ENCODE measurements at regions not wholly inside any gene's neighbourhood (a gene's known extent, or its start where the extent isn't known, plus 50 kb on each side); places are given as distances from the start of the nearest gene placed in this dataset.

DNA sequence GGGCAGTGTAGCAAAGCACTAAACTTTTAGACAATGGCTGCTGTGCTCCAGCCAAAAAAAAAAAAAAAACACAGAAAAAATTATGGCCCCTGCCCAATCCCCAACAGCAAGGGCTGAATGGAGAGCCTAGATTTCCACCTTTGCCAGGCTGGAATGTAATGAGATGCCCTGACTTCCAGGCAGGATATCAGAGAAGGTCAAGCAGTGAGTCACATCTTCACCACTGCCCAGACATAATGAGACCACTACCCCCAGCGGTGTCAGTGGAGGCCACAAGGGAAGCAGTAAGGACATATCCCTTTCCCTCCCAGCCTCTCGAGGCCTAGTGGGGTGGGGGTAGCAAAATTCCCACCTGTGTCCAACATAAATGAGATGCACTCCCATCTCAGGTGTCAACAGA lies 216.3 kb upstream of the LEF1 start:
- Histone ChIP-seq H3K36me3 (no peaks in the 10 kb centered on the region), H3K27me3 (peaks cover 0 to 6% (median 0%) of the 10 kb centered on the region in 4 donors), H3K4me1 (no peaks in the 10 kb centered on the region), H3K4me3 (no peak overlapping the region), H3K27ac (replicated peaks in 1 of 4) (no peak overlapping the region), H3K9me3 (no peaks in the 10 kb centered on the region)
- intact Hi-C loops (cut with DNase I), result no loop called here
- WGBS, result 100% methylated on average over 1 of the region's 2 CpGs
- peak; percentile 57 for DNase-seq (ENCODE audit: extremely low spot score)
- TF ChIP-seq POLR2A (IDR thresholded peaks at IDR 0.05; ENCODE audit: low read depth), result no peak
- TF ChIP-seq, protein P1, sequence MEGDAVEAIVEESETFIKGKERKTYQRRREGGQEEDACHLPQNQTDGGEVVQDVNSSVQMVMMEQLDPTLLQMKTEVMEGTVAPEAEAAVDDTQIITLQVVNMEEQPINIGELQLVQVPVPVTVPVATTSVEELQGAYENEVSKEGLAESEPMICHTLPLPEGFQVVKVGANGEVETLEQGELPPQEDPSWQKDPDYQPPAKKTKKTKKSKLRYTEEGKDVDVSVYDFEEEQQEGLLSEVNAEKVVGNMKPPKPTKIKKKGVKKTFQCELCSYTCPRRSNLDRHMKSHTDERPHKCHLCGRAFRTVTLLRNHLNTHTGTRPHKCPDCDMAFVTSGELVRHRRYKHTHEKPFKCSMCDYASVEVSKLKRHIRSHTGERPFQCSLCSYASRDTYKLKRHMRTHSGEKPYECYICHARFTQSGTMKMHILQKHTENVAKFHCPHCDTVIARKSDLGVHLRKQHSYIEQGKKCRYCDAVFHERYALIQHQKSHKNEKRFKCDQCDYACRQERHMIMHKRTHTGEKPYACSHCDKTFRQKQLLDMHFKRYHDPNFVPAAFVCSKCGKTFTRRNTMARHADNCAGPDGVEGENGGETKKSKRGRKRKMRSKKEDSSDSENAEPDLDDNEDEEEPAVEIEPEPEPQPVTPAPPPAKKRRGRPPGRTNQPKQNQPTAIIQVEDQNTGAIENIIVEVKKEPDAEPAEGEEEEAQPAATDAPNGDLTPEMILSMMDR (IDR thresholded peaks at IDR 0.05), result no peak
- TF ChIP-seq POLR2AphosphoS5 (IDR thresholded peaks at IDR 0.05), result no peak
- no peak for TF ChIP-seq EP300 (IDR thresholded peaks at IDR 0.05)

DNA sequence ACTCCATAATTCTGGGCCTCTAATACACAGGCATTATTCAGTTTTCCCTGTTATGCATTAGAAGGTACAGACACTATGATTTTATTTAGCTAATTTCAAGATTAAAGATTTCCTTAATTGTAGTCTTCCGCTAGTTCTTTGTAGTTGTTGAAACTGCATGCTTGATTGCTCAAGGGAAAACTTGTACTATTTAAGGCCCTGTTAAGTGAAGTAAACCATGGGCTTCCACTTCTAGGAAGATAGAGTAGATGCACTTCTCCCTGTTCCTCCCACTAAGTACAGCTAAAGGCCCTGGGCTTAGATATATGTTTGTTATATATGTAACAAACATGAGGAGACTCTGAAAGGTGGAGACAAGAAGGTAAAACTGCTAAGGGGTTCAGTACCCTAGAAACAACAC lies 215.8 kb upstream of the LEF1 start:
- no peak for DNase-seq (ENCODE audit: extremely low spot score)
- H3K27ac ChIP-seq (replicated peaks in 1 of 4), result no peak overlapping the region
- H3K4me1 ChIP-seq, result no peaks in the 10 kb centered on the region
- intact Hi-C loops (cut with DNase I), result no loop called here
- 84% methylated on average over 1 of the region's 1 CpG for WGBS
- TF ChIP-seq POLR2AphosphoS5 (IDR thresholded peaks at IDR 0.05) (no peak), POLR2A (IDR thresholded peaks at IDR 0.05; ENCODE audit: low read depth) (no peak), EP300 (IDR thresholded peaks at IDR 0.05) (no peak)
- TF ChIP-seq, protein P1 (IDR thresholded peaks at IDR 0.05), result no peak
- no peak overlapping the region for H3K4me3 ChIP-seq
- H3K27me3 ChIP-seq, result peaks cover 0 to 6% (median 0%) of the 10 kb centered on the region in 4 donors
- H3K9me3 ChIP-seq, result no peaks in the 10 kb centered on the region
- no peaks in the 10 kb centered on the region for H3K36me3 ChIP-seq

DNA sequence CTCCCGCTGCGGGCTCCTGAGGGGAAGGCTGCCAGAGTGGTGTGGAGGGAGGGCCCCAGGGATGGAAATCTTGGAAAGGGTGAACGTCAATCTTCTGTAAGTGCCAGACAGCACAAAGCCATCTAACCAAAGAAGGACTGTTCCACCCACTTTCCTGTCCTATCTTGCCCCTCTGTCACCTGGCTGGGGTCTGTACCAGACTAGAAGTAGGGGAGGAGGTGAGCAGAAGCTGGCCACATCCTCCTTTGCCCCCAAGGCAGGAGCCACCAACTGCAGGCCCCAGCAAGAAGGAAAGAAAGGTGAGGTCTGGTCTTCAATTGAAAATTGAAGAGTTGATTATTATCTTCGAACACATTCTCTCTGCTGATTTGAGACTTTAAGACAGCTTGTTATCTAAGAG lies 214.4 kb upstream of the LEF1 start:
- H3K4me3 ChIP-seq, result no peak overlapping the region
- no peaks in the 10 kb centered on the region for H3K9me3 ChIP-seq
- no peaks in the 10 kb centered on the region for H3K36me3 ChIP-seq
- H3K4me1 ChIP-seq, result no peaks in the 10 kb centered on the region
- H3K27ac ChIP-seq (replicated peaks in 1 of 4), result no peak overlapping the region
- peaks cover 0 to 6% (median 0%) of the 10 kb centered on the region in 4 donors for H3K27me3 ChIP-seq
- WGBS, result 83% methylated on average over 4 of the region's 4 CpGs
- TF ChIP-seq, protein P1 (IDR thresholded peaks at IDR 0.05), result no peak
- no peak for TF ChIP-seq POLR2A (IDR thresholded peaks at IDR 0.05; ENCODE audit: low read depth)
- TF ChIP-seq EP300 (IDR thresholded peaks at IDR 0.05), result no peak
- no peak for TF ChIP-seq POLR2AphosphoS5 (IDR thresholded peaks at IDR 0.05)
- intact Hi-C loops (cut with DNase I), result no loop called here
- peak; percentile 68 for DNase-seq (ENCODE audit: extremely low spot score)

DNA sequence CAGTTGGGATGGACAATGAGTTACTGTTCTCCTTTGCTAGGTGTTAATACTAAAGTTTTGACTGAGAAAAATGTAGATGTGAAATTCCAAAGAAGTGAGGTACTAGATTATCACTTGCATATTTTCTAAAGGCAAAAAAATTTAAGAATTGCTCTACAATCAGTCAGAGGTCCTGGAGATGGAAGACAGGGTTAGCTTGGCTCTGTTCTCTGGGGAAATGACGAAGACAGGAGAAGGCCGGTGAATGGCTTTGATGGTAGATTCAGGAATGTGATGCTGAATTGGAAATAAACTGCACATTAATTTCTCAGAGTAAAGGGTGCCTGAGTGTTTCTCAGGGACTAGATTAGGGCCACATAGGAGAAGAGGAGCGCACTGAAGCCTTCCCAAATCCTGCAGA lies 214.0 kb upstream of the LEF1 start:
- no peak for TF ChIP-seq POLR2AphosphoS5 (IDR thresholded peaks at IDR 0.05)
- no peak for TF ChIP-seq POLR2A (IDR thresholded peaks at IDR 0.05; ENCODE audit: low read depth)
- TF ChIP-seq EP300 (IDR thresholded peaks at IDR 0.05), result no peak
- TF ChIP-seq, protein P1 (IDR thresholded peaks at IDR 0.05), result no peak
- no peak for DNase-seq (ENCODE audit: extremely low spot score)
- Histone ChIP-seq H3K36me3 (no peaks in the 10 kb centered on the region), H3K4me3 (no peak overlapping the region), H3K27me3 (peaks cover 0 to 6% (median 0%) of the 10 kb centered on the region in 4 donors), H3K27ac (replicated peaks in 1 of 4) (no peak overlapping the region), H3K4me1 (no peaks in the 10 kb centered on the region), H3K9me3 (no peaks in the 10 kb centered on the region)
- intact Hi-C loops (cut with DNase I), result no loop called here
- 77% methylated on average over 3 of the region's 3 CpGs for WGBS

DNA sequence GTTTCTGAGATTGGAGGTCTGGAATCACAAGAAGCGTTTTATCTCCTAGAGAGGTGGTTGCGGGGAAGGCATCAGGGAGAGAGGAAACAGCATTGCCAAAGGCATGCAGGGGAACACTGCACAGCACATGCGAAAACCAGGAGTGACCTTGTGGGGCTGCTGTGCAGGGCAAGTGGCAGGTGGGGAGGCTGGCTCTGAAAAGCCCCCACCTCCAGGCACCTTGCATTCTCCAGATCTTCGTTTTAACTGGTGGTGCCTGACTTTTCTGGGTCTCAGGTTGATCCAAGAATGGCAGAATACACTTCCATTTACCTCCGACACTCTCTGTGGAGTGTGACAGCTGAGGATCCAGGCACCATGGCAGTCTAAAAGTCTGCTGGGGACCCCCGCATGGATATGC lies 209.4 kb upstream of the LEF1 start:
- H3K4me1 ChIP-seq, result no peaks in the 10 kb centered on the region
- intact Hi-C loops (cut with DNase I), result no loop called here
- H3K4me3 ChIP-seq, result no peak overlapping the region
- DNase-seq (ENCODE audit: extremely low spot score), result peak; percentile 81
- no peaks in the 10 kb centered on the region for H3K36me3 ChIP-seq
- H3K27me3 ChIP-seq, result peaks cover 0 to 8% (median 0%) of the 10 kb centered on the region in 4 donors
- 93% methylated on average over 6 of the region's 6 CpGs for WGBS
- H3K9me3 ChIP-seq, result no peaks in the 10 kb centered on the region
- no peak overlapping the region for H3K27ac ChIP-seq (replicated peaks in 1 of 4)
- no peak for TF ChIP-seq EP300 (IDR thresholded peaks at IDR 0.05)
- TF ChIP-seq POLR2A (IDR thresholded peaks at IDR 0.05; ENCODE audit: low read depth), result no peak
- TF ChIP-seq POLR2AphosphoS5 (IDR thresholded peaks at IDR 0.05), result no peak
- TF ChIP-seq, protein P1 (IDR thresholded peaks at IDR 0.05), result no peak

Data from esophagus muscularis mucosa (tissue), 4 donors.